HG03103 (cell line): ENCODE measurements at regions not wholly inside any gene's neighbourhood (a gene's known extent, or its start where the extent isn't known, plus 50 kb on each side); places are given as distances from the start of the nearest gene placed in this dataset.

ENCODE experiments used
- ATAC-seq: cut with Tn5 transposase; IDR thresholded peaks from one replicate; pipeline ENCODE4 v1.9.1; 2021; ENCODE audit warnings: low read depth; ENCODE audit not compliant: unreplicated experiment

- no peak for ATAC-seq
These were observed 138.4 kb upstream of the GSE1 start for GRCh38 chr16:85474621-85475217.

GRCh38 chr16:85475233-85475632, 137.9 kb upstream of the GSE1 start:
- no peak for ATAC-seq

- ATAC-seq = no peak
These were observed 137.3 kb upstream of the GSE1 start for GRCh38 chr16:85475691-85476300.

GRCh38 chr16:85476389-85476788, 136.7 kb upstream of the GSE1 start:
- no peak for ATAC-seq

DNA sequence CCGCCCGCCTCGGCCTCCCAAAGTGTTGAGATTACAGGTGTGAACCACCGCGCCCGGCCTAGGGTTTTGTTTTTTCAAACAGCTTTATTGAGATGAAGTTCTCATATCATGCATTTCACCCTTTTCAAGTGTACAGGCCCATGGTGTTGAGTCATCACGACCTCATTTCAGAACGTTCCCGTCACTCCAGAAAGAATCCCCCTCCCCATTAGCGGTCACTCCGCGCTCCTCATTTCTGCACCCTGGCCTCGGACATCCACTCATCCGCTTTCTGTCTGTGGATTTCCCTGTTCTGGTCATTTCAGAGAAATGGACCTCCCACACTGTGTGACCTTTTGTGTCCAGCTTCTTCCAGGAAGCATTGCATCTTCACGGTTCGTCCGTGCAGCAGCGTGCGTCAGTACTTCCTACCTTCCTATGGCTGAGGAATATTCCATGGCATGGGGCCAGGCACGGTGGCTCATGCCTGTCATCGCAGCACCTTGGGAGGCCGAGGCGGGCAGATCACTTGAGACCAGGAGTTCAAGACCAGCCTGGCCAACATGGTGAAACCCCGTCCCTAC, 135.2 kb upstream of the GSE1 start:
- no peak for ATAC-seq

DNA sequence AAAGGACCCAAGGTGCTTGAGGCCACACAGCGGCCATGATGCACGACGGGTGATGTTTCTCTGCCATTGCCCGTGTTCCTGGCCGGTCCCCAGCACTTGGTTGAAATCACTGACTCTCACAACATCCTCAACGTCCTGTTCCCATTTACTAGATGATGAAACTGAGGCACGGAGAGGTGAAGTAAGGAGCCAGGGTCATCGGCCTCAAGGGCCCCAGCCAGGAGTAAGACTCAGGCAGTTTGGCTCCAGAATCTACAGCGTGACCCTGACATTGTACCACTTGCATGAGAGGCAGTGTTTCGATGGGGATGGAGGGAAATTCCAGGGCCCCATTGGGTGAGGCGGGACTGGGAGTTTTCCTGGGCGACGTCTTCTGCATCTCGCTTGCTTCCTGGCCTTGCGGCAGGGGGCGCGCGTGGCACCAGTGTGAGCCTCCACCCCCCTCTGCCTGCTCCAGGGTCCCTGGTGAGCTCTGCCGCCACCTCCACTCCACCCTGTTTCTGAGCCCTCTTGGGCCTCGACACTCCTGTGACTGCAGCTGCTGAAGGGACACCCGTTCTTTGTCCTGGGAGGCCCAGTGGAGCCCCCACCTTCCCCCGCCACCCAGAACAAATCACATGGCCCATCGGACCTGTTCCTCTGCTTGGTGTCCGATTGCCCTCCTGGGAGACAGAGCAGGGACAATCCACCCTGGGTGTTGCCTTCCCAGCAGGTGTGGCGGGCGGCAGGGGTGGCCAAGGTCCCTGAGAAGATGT, 133.0 kb upstream of the GSE1 start:
- ATAC-seq = no peak

GRCh38 chr16:85480727-85481101, 132.4 kb upstream of the GSE1 start:
- no peak for ATAC-seq

DNA sequence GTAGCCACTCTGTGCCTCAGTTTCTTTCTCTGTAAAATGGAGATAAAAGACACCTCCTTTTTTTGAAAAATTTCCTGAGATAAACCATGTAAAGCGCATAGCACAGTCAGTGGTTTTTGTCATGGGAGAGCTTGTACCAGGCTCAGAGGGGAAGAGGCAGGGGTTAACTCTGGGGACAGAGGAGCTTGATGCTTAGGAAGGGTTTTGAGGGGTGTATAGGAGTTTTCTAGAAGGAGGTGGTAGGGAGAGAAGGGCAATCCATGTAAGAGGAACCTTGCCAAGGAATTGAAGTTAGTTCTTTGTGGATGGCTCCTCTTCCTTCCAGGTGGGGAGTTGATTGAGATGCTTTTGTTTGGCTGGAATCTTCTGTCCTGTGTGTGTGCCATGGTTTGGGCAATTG, 131.9 kb upstream of the GSE1 start:
- no peak for ATAC-seq

DNA sequence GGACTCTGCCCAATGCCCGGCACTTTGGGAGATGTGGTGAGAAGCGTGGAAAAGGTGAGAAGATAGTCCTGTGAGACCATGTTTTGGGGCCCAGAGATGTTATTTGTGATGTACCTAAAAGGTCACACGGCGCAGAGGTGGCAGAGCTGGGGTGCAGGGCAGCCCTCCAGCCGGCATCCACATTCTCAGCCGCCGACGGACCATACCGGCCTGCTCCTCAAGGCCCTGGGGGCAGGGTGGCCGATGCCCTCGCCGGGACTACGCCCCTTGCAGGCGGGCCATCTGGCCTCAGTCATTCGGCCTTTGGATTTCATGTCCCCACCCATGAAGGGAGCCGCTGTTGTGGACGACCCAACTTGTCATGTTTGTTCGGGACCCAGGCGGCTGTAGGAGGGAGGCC, 131.4 kb upstream of the GSE1 start:
- no peak for ATAC-seq

DNA sequence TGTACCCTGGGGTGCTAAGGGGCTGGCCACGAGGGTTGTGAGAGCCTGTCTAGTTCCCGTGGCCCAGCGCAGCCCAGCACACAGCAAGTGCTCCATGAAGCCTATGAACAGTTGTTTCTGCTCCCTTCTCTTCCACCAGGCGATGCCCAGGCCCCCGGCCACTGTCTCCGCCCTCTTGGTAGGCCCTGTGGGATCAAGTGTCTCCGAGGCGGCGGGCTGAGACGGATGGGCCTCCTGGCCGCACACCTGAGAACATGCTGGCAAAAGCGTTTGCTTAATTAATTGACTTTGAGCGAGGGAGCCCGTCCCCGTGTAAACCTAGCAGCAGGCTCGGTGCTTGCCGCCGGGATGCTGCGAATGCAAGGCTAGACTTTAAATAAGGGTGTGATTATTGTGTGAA, 129.7 kb upstream of the GSE1 start:
- no peak for ATAC-seq

GRCh38 chr16:85484347-85485300, 128.5 kb upstream of the GSE1 start:
- ATAC-seq = no peak

- no peak for ATAC-seq
These were observed 127.7 kb upstream of the GSE1 start for GRCh38 chr16:85485379-85485778.

- ATAC-seq = no peak
These were observed 126.7 kb upstream of the GSE1 start for GRCh38 chr16:85486256-85486915.

DNA sequence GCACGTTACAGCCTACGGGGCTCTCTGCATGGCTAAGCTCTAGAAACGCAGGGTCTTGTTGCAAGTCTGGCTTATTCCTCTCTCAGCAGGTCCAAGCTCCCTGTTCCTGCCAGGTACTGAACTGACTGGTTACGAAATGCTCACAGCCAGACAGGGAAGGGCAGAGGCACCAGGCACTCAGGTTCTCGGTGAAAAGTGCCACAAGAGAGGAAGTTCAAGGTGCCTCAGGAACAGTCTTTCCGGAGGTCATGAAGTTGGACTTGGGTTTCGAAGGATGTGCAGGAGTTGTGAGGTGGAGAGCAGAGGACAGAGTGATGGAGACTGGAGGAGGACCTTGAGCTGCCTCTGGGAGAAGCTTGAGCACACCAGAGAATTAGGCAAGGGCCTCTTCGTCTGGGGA, 124.7 kb upstream of the GSE1 start:
- ATAC-seq = no peak

GRCh38 chr16:85490407-85491057, 122.6 kb upstream of the GSE1 start:
- ATAC-seq = no peak

DNA sequence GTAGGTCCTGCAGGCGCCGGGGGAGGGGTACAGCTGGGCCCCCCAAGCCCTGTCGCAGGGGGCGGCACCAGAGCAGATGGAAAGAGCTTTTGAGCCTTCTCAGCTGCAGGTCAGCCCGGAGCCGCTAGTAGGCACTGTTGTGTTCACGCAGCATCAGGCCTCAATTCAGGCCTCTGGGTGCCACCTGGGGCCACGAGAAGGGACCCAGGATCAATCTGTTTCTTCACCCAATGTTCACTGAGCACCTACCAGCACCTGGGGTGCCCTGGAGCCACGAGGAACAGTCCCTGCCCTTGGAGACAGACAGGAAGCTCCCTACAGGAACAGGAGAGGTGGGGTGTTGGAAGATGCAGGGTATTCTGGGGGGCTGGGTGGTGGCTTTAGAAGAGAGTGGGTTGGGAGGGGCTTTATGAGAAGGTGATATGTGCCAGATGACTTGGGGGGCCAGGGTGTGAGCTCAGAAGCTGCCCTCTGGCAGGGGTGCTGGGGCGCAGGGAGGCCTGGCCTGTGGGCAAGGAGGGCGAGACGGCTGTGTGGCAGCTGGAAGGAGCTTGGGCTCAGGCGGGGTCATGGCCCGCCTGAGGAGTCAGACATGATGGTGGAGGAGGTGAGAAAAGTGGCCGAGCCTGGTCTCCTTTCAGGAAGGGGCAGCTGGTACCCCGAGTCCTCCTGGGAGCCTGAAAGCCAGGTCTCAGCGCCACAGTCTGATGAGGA, 121.9 kb upstream of the GSE1 start:
- ATAC-seq = no peak

DNA sequence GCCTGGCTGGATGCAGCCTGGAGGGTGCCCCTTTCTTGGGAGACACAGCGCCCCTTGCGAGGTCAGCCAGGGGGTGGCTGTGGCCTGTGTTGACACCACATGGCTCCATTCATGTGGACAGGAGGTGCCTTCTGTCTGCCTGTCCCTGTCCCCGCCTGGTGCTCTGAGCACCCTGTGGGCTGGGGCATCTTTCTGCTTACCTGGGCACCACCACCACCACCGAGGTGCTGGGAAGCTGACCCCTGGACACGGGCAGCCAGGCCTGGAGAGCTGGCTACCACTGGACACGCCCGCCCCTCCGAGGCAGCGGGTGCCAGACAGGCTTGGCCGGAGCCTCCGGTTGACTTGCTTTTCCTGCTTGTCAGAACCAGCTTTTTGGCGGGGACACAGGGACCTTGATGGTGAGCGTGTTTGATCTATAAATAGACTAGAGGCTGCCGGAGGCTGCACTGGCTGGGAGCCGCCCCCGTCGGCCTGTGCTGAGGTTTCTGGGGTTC, 121.3 kb upstream of the GSE1 start:
- no peak for ATAC-seq

GRCh38 chr16:85492295-85492864, 120.7 kb upstream of the GSE1 start:
- no peak for ATAC-seq

GRCh38 chr16:85494315-85494714, 118.8 kb upstream of the GSE1 start:
- no peak for ATAC-seq
